HG03045 (cell line): ENCODE measurements at regions not wholly inside any gene's neighbourhood (a gene's known extent, or its start where the extent isn't known, plus 50 kb on each side); places are given as distances from the start of the nearest gene placed in this dataset.
"Not testable (repeated sequence)": the region's sequence is repeated elsewhere in the genome, so short reads cannot be mapped to it uniquely, and the experiment has no call there.

Source experiments
- ATAC-seq: cut with Tn5 transposase; IDR thresholded peaks from one replicate; pipeline ENCODE4 v1.9.1; 2021; ENCODE audit warnings: mild to moderate bottlenecking, moderate library complexity; ENCODE audit not compliant: unreplicated experiment

- no peak for ATAC-seq
Measured at GRCh38 chr11:121873766-121874165, 242.2 kb downstream of the BLID start.

- no peak for ATAC-seq
Measured at GRCh38 chr11:121872356-121872755, 243.7 kb downstream of the BLID start.

- ATAC-seq, result no peak
Measured at GRCh38 chr11:121870206-121871045, 245.6 kb downstream of the BLID start.

GRCh38 chr11:121869478-121869877 is 246.5 kb downstream of the BLID start:
- no peak for ATAC-seq

GRCh38 chr11:121866754-121867153 is 249.3 kb downstream of the BLID start:
- no peak for ATAC-seq

- ATAC-seq, result no peak
Measured at GRCh38 chr11:121864660-121865059, 251.4 kb downstream of the BLID start.

GRCh38 chr11:121863126-121863525 is 252.9 kb downstream of the BLID start:
- ATAC-seq, result no peak

- not testable (repeated sequence) for ATAC-seq
Measured at GRCh38 chr11:121855138-121855537, 260.9 kb downstream of the BLID start.

- ATAC-seq, result no peak
Measured at GRCh38 chr11:121844016-121844415, 272.0 kb downstream of the BLID start.

- ATAC-seq, result no peak
Measured at GRCh38 chr11:121842192-121842585, 273.8 kb downstream of the BLID start.

GRCh38 chr11:121841487-121842191 is 274.4 kb downstream of the BLID start:
- ATAC-seq, result no peak

- ATAC-seq, result no peak
Measured at GRCh38 chr11:121839781-121840180, 276.2 kb downstream of the BLID start.

- no peak for ATAC-seq
Measured at GRCh38 chr11:121838571-121838970, 277.4 kb downstream of the BLID start.

GRCh38 chr11:121833970-121834369 is 282.0 kb downstream of the BLID start:
- no peak for ATAC-seq

GRCh38 chr11:121829159-121829643 is 286.8 kb downstream of the BLID start:
- ATAC-seq, result no peak

GRCh38 chr11:121814962-121815361 is 301.1 kb downstream of the BLID start:
- ATAC-seq, result no peak

GRCh38 chr11:121814296-121814695 is 301.7 kb downstream of the BLID start:
- ATAC-seq, result no peak

- ATAC-seq, result no peak
Measured at GRCh38 chr11:121810291-121810690, 305.7 kb downstream of the BLID start.

- ATAC-seq, result no peak
Measured at GRCh38 chr11:121808096-121808495, 307.9 kb downstream of the BLID start.

- no peak for ATAC-seq
Measured at GRCh38 chr11:121807051-121807450, 309.0 kb downstream of the BLID start.

GRCh38 chr11:121802542-121802941 is 313.5 kb downstream of the BLID start:
- ATAC-seq, result no peak

- no peak for ATAC-seq
Measured at GRCh38 chr11:121801781-121802180, 314.2 kb downstream of the BLID start.
